ENCODE measurements at regions not wholly inside any gene's neighbourhood (a gene's known extent, or its start where the extent isn't known, plus 50 kb on each side); places are given as distances from the start of the nearest gene placed in this dataset.
A peak's percentile ranks its signal among the peaks of the same experiment; 100 is the strongest.

GRCh38 chr1:113014508-113014907, 58.5 kb upstream of the LRIG2 start:
- TF ChIP-seq POLR2A (IDR thresholded peaks at IDR 0.05) = no peak
- TF ChIP-seq EP300 (IDR thresholded peaks at IDR 0.05; ENCODE audit: low read depth) = no peak
- TF ChIP-seq POLR2AphosphoS5 (IDR thresholded peaks at IDR 0.05) = no peak
- TF ChIP-seq CTCF (IDR thresholded peaks at IDR 0.05) = no peak
- Histone ChIP-seq H3K27ac (peak overlapping the region in 2 of 4 donors; percentile 21 to 45), H3K27me3 (no peaks in the 10 kb centered on the region), H3K36me3 (no peaks in the 10 kb centered on the region), H3K4me3 (no peak overlapping the region), H3K9me3 (no peaks in the 10 kb centered on the region), H3K4me1 (peaks cover 0 to 40% (median 16%) of the 10 kb centered on the region in 4 donors)
- intact Hi-C loops (cut with DNase I; ENCODE audit: low total_unique reads) = no loop called here
- no peak for DNase-seq
- in situ Hi-C loops (cut with MboI; ENCODE audit: low pct_ligation_motif_present in 1 of 4, low pct_unique_long_range_greater_than_20kb in 1 of 4, low sequenced_read_pairs in 3 of 4) = no loop called here
- 92 to 97% methylated on average over 3 to 4 of the region's 4 CpGs for WGBS, 2 donors (ENCODE audit: low coverage in 1 of 2)

GRCh38 chr1:113018911-113019310, 54.1 kb upstream of the LRIG2 start:
- no peaks in the 10 kb centered on the region for H3K36me3 ChIP-seq
- in situ Hi-C loops (cut with MboI; ENCODE audit: low pct_ligation_motif_present in 1 of 4, low pct_unique_long_range_greater_than_20kb in 1 of 4, low sequenced_read_pairs in 3 of 4) = no loop called here
- peak; percentile 28 for DNase-seq
- no peaks in the 10 kb centered on the region for H3K9me3 ChIP-seq
- intact Hi-C loops (cut with DNase I; ENCODE audit: low total_unique reads) = no loop called here
- no peak overlapping the region for H3K4me3 ChIP-seq
- WGBS, 2 donors (ENCODE audit: low coverage in 1 of 2) = 66 to 67% methylated on average over 1 of the region's 1 CpG
- H3K27ac ChIP-seq = peak overlapping the region; percentile 78 to 87 (median 82)
- H3K27me3 ChIP-seq = no peaks in the 10 kb centered on the region
- TF ChIP-seq CTCF (IDR thresholded peaks at IDR 0.05) = no peak
- TF ChIP-seq POLR2AphosphoS5 (IDR thresholded peaks at IDR 0.05) = peak in 2 of 3 donors; percentile 66 to 72
- TF ChIP-seq POLR2A (IDR thresholded peaks at IDR 0.05) = peak; percentile 33
- peaks cover 3 to 44% (median 23%) of the 10 kb centered on the region in 4 donors for H3K4me1 ChIP-seq

- TF ChIP-seq POLR2A (IDR thresholded peaks at IDR 0.05) (no peak), CTCF (IDR thresholded peaks at IDR 0.05) (peak in 4 of 5 experiments; percentile 2 to 33 (median 10)), POLR2AphosphoS5 (IDR thresholded peaks at IDR 0.05) (no peak), EP300 (IDR thresholded peaks at IDR 0.05; ENCODE audit: low read depth) (no peak)
- peak overlapping the region; percentile 65 to 87 (median 82) for H3K27ac ChIP-seq
- H3K27me3 ChIP-seq = no peaks in the 10 kb centered on the region
- H3K9me3 ChIP-seq = no peaks in the 10 kb centered on the region
- peaks cover 3 to 34% (median 21%) of the 10 kb centered on the region in 4 donors for H3K4me1 ChIP-seq
- intact Hi-C loops (cut with DNase I; ENCODE audit: low total_unique reads) = no loop called here
- no peaks in the 10 kb centered on the region for H3K36me3 ChIP-seq
- no peak overlapping the region for H3K4me3 ChIP-seq
- WGBS, 2 donors (ENCODE audit: low coverage in 1 of 2) = 34 to 47% methylated on average over 5 to 7 of the region's 7 CpGs
- in situ Hi-C loops (cut with MboI; ENCODE audit: low pct_ligation_motif_present in 1 of 4, low pct_unique_long_range_greater_than_20kb in 1 of 4, low sequenced_read_pairs in 3 of 4) = no loop called here
- DNase-seq = no peak
Measured at GRCh38 chr1:113021430-113022085, 51.4 kb upstream of the LRIG2 start.

All from transverse colon (tissue), 4 donors.